UCSD-AML1 (cell line): ENCODE measurements at regions not wholly inside any gene's neighbourhood (a gene's known extent, or its start where the extent isn't known, plus 50 kb on each side); places are given as distances from the start of the nearest gene placed in this dataset.

ENCODE experiments used
- DNase-seq: peaks from one replicate; lab custom pipeline; 2025; ENCODE audit not compliant: unreplicated experiment; lab: John Stamatoyannopoulos, UW

DNA sequence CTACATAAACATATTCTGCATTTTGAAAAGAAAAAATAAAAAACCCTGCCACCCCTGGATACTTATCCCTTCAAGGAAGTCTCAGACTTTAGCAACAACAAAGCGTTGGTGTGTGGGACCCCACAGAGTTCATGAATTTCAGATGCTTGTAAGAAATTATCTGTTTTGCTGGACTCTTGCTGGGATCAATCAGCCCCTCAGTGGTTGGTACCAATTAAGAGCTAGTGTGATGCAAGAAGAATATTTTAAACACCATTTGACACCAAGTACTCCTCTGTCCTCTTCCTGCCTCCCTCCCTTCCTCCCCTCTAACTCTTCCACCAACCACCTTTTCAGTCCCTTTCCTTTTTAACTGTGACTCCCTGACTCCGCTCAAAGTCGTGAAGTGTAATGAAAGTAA is 51.5 kb downstream of the SST start:
- DNase-seq: no peak

DNA sequence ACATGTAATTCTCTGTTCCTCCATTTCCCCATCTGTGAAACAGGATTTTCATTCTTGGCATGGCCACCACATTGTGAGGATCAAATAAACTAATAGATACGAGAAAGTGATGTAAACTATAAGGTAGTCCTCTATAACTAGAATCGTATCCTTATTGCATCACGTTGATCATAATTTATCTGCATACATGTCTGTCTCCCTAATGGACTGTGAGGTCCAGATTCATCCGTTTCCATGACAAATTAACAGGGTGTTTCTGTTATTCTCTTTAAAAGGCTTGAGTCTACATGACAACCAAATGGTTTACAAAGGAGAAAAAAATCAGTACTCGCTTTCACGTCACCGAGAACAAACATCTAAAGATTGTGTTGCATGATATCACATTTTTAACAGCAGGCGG is 53.0 kb downstream of the SST start:
- no peak for DNase-seq

DNA sequence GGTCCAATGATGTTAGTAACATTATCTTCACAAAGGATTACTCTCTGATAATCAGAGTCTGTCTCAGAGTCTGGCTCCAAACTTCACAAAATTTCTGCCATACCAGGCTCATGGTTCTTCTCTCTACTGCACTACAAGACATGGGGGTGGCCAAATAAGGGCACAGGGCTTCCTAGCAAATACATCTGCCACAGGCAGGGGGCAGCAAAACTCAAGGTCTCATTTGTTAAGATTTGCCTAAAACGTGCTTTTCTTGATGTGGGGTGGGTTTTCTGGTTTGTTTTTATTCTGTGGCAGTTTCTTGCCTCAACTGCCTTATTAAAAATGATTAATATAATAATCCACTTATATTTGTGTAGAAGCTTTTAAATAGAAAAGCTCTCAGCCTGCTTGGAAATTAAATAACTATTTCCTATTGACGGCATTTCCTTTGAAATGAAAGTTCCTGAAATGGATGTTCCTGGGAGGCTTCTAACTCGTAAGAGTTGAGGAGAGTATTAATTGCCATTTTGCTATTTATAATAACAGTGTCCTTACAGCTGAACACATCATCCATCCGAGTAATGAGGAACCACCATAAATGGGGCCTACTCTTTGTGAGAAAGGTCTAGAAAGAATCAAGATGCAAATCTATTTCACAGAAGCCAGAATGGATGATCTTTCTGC is 53.8 kb downstream of the SST start:
- DNase-seq: peak; percentile 28

DNA sequence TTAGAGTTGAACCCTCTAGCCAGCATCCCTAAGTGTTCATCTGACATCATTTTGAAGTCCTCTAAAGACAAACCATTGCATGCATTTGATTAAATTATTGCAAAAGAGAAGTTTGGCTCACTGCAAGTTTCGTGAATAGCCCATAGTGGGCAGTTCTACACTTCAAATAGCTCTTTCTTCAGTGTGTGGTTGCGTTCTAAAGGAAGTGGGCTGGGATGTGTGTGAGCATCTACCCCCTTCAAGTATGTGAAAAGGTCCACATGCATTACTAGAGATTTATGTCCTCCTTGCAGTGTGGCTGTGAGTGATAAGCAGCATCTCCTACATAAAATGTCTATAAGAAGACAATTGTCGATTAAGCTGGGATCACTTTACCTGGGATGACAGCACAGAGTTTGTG is 54.6 kb downstream of the SST start:
- DNase-seq: no peak

DNA sequence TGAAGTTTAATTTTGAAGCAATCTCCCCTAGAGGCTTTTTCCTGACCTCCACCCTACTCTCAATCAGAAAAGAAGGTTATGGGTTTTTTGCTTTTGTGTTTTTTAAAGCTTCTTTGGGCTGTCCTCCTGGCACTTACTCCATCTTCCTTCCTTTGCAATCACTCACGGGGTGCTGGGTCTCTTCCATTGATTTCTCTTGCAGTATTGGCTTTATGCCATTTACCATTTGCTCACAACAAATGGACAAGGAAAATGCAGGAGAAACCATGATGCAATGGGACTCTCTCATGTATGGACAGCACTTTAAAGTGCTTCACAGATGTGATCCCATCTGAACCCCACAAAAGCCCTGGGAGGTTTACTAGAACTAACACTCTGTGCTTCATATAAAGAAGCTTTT is 57.5 kb downstream of the SST start:
- DNase-seq: no peak

DNA sequence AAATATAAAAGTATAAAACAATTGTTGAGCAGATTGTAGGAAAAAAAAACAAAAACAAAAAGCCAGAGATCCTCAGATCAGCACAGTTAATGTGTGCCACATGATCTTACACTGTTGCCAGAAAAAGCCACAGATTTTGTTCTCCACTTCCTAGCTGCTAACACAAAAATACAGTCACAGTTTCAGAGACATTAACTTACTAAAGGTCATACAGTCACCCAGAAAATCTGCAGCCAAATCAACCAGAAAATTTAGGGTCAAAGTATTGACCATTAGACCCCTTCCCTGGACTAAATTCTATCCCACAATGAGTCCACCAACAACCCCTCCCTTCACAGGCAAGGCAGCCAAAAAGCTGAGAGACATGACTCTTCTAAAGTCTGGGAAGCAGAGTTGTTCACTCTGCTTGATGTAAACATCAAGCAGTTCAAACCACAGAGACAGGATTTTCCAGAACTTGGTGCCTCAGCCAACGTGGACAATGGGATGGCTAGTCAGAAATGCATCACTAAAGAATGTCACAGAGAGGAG is 59.1 kb downstream of the SST start:
- DNase-seq: no peak

DNA sequence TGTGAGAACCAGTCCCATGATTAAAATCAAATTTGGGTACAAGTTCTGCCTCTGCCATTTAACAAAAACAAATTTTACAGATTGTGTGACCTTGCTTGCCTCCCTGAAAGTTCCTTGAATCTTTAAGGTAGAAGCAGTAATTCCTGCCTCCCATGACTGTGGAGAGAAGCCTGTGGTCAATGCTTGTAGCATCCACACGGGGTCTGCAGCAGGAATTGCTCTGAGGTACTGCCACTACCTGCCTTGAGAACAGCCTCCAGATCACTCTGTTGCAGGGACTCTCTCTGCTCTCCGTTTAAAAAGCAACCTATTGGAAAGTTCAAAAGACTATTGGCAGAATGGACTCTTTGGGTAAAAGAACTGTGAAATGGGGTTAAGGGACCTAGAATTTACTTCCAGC is 75.9 kb downstream of the SST start:
- no peak for DNase-seq

DNA sequence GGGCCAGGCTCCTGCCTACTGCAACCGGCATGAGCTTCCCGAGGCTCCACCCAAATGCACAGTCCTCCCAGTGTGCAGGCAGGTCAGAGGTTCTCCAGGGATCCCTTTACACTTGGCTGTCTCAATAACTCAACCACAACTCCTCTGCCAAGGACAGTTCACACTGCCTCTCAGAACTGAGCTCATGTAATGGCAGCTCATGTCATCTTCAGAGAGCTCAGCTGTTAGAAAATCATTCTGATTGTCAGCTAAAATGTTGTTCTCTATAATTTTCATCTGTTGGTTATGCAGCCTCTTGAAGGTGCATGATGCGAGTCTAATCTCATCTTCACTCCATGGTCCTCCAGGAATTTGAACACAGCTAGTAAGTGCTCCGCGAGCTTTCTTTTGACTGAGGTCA is 76.7 kb downstream of the SST start:
- no peak for DNase-seq

DNA sequence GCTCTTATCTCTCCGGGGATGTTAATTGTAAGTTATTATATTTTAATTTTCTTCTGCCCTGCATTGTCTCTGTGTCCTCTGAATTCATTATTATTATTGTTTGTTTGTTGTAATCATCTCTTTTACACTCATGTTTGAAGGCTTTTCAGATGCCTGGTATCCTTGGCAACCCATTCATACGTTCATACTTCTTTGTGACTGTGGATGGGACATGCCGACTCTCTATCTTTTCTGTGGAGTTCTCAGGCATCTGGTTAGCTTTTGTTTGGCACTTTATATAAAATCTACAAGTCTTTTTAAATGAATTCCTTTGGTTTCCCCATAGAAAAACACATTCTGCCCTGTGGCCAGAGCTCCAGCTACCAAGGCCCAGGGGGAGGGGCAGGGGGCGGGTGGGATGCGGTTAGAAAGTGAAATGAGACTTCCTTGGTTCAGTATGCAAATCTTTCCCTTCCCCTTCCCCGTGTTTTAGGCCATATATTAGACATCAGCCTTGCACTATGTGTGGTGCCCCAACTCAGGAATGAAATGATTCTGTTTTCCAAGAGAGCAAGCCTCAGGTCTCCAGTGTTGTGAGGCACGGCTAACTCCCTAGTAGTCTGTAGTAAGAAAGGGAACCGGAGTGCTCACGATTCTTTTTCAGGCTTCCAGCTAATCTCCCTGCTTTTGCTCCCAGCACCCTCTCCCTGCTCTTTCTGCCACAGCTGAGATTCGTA is 79.2 kb downstream of the SST start:
- DNase-seq: no peak

DNA sequence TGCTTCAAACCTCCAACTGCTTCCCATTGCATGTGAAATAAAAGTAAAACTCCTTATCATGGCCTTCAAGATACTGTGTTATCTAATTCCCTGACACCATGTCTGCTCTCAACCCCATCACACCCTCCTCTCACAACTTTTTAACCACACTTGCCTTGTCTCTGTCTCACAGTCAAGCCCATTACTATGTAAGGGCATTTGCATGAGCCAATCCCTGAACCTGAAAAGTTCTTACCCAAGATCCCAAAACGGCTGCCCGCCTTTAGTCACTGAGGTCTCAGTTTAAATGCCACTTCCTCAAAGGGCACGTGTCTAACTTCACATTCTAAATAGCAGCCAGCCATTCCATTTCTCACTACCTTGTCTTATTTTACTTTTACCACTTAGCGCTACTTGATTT is 83.1 kb downstream of the SST start:
- DNase-seq: no peak

DNA sequence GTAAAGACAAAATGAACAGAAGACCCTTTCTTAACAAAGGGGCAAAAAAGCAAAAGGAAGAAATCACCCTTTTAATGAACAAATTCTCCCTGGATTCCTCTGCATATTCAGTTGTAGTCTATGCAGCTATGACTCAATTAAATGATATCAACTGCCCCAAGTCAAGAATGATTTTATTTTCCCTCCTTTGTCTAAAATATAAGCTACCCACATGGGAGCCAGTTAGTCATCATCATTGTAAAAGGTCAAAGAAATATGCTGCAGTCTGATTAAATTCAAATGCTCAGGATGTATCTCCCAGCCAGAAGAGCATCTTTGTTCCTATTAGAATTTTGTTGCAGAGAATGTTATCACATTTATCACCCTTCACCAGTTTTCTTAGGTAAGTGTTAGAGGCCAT is 84.0 kb downstream of the SST start:
- DNase-seq: no peak

DNA sequence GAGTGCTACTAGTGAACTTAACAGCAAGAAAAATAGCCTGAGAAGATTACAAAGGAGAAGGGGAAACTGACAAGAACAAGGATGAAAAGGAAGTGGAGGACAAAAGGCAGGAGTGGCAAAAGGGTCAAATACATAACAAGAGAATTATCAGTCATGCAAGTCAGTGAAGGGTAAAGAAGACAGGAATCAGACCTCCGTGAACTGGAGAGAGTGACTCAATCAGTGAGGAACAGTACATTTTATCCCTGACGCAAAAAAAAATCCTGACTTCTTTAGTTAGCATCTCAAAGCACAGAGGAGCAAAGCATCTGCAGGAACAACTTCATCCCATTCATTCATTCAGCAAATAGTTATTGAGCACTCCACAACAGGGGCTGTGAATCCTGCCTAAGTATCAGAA is 97.8 kb downstream of the SST start:
- no peak for DNase-seq

DNA sequence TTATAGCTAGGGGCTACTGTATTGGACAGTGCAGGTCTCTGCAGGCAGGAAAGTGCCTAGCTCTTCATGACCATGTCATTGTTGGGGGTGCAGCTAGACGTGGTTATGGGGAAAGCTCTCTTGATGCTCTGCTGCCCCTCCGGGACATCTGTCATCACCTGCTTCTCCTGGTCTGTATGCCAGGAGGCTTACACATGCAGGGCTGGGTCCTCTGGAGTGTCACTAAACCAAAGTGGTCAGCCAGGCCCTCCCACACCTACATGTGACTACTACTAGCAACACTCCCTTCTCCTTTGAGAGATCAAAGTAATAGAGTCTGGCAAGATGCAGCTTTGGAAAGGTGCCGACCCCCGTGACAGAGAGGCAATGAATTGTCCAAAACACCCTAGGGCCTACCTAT is 98.5 kb downstream of the SST start:
- DNase-seq: no peak

DNA sequence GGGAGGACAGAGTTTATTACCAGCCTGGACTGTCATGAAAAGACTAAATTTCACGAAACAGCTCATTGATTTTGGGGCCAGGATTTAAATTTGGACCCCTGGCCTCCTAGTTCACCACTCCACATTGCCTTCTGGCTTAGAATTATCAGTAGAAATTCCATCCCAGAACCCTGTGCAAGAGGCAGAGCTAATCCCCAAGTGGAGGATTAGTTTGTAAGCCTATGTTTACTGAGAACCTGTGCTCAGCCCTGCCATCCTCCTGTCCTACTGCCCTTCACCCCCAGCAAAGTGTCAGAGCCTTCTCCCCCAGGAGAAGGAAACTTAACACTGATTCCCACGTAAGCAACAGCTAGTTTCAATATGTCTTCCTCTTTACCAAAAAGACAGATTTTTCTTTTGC is 99.4 kb downstream of the SST start:
- no peak for DNase-seq

DNA sequence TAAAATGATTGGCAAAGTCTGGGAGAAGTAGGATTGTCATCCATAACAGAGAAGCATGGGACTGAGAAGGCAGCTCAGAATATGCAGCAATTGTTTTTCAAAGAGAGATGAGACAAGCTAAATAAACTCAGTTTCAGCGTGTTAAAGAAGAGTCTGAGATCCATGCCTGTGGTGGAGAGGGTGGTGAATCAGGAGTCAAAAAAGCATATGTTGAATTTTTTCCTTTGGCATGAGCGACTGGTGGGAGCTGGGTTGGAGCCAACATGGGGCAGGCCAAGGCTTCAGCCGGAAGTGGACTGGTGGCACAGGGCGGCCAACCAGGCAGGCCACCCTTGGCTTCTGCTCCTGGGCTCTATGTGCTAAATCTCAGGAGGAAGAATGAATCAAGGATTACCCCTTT is 102.0 kb downstream of the SST start:
- DNase-seq: no peak

DNA sequence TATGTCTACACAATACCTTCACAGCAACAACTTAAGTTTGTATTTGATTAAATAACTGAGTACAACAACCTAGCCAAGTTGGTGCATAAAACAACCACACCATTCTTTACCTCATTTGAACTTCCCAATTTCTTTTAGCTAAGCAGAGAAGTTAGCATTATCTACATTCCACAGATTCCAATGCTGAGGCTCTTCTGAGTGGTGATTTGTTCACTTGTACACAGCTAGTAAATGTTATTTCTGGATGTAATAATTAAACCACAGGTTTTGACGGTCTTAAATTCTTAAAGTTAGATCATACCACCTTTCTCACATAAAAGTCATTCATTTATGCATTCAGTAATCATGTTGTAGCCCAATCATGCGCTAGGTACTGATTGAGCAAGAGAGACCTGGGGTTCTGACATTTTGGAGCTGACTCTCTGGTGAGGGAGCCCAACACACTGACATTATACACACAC is 102.5 kb downstream of the SST start:
- no peak for DNase-seq

DNA sequence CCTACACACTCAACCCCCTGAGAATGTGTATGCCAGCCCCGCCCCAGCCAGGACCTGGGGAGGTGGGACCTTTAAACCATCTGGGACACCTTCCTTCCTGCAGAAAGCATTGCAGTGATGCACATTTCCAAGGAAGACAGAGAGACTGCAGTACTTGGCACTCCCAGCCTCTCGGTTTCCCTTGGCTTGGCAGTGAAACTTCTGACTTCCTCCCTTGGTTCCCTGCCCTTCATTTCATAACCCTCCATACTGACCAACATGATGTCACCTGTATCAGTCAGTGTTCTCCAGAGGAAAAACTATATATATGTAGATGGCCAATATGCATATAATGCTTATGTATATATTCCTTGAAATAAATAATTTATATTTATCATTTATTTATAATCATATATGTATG is 103.2 kb downstream of the SST start:
- DNase-seq: no peak

DNA sequence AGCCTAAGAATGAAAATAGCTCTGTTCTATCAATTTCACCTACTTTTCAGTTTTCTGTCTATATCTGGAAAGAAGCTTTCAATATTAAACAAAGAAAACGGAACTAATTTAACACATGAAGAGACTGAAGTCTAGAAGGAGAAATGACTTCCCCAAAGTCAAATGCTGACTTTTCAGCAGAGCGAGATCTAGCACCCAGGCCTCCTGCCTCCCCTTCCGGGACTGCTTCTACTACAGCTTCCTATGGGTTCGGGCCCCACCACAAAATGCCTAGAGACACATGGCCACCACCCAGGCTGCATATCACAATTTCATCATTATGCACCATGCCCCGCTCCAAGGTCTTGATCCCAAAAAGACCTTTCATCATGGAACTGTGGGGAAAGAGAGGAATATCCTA is 104.5 kb downstream of the SST start:
- peak; percentile 13 for DNase-seq

DNA sequence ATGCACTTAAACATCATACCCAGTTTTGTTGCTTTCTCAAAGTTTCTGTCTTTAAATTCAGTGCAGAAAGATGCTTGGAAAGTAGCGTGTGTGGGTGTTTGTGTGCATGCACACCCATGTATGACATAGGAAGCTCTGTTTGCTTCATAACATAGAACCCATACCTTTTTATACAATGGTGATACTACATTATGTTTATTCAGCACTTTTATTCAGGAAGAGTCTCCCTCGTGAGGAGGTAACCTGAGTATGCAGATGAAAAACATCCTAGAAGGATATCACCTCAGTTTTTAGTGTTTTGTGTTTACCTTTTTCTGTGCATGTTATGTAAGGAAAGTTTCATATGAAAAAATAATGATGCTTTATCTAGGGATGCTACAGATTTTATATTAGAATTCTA is 111.2 kb downstream of the SST start:
- no peak for DNase-seq

DNA sequence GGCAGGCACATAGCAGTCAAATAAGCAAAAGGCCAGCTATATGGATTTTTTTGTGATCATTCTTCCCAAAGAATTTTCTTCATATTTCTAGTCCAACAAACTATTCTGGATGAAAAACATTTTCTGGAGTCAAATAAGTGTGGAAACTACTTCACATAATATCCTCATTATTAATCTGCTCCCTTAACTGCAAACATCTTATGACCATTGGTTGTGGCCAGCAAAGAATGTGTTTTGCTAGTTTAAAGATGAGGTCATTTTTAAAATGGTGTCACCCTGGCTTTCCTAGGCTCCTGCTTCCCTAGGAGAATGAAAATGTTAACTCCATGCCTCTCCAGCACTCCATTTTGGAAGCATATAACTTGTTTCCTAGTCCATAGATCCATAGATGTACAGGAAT is 118.8 kb downstream of the SST start:
- no peak for DNase-seq

DNA sequence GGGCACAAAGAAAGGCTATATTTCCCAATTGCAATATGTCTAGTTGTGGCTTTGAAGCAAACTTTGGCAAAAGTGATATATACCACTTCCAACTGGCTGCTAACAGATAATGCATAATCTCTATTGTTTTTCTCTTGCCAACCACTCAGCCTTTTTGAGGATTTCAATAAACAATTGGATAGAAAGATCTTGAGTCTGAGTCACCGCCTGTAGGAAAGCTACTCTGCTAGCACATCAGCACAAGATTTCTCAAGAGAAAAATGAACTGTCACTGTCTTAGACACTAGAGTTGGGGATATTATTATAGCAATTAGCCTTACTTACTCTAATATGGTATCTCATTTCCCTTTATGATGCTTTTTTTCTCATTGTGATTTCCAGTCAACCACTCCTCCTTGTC is 119.7 kb downstream of the SST start:
- no peak for DNase-seq

DNA sequence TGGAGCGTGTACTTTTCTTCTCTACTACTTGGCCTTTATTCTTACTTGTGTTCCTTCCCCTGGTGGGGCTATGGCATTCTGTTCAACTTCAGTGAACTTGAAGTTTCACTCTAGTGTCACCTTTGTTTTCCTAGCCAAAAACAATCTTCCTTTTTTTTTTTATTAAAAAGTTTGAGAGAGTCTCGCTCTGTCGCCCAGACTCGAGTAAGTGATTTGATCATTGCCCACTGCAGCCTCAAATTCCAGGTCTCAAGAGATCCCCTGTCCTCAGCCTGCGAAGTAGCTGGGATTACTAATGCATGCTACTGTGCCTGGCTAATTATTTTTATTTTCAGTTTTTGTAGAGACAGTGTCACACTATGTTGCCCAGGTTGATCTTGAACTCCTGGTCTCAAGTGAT is 124.8 kb downstream of the SST start:
- DNase-seq: no peak

DNA sequence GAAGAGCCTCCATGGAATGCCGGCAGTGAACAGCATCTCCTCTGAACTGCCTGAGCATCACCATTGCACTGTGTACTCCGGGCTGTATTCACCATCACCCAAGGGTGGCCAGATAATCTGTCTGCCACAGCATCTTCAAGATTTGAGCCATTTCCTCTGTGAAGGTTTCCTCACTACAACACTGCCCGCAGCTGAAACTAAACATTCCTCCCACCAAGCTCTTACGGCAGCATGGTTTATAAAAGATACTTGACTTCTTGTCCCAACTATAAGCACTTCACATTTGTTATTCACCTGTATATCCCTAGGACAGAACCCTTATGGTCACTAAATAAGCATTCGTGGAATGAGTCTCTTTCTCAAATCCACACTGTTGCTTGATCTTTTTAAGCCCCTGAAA is 125.9 kb downstream of the SST start:
- no peak for DNase-seq
